ENCODE measurements at regions not wholly inside any gene's neighbourhood (a gene's known extent, or its start where the extent isn't known, plus 50 kb on each side); places are given as distances from the start of the nearest gene placed in this dataset.

DNA sequence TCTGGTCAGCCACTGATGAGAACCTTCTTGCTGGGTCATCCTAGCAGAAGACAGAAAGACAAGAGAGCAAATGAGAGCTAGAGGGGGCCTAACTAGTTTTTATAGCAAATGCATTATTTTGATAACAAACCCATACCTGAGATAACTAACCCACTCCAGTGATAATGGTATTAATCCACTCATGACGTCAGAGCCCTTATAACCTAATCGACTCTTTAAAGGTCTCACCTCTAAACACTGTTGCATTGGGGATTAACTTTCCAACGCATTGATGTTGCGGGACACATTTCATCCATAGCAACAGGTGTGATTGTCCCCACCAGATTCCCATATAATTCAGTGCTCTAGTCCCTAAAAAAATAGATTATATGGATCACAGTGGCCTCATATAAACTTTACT lies 312.1 kb downstream of the HTR1B start:
- TF ChIP-seq CTCF (IDR thresholded peaks at IDR 0.05; ENCODE audit: borderline replicate concordance, extremely low read depth, low read length, poor library complexity, severe bottlenecking) (no peak), EZH2 (IDR thresholded peaks at IDR 0.05; ENCODE audit: borderline replicate concordance, low read depth, low read length, severe bottlenecking) (no peak)

Measured in DND-41 (cell line).